Mucosa of descending colon (tissue), 3 donors: ENCODE measurements at regions not wholly inside any gene's neighbourhood (a gene's known extent, or its start where the extent isn't known, plus 50 kb on each side); places are given as distances from the start of the nearest gene placed in this dataset.

ENCODE experiments used
- ATAC-seq: fragments of 200-7000 bp; cut with Tn5 transposase; one replicate; pipeline ENCODE4 v1.9.1; 2020; ENCODE audit warnings: mild to moderate bottlenecking, moderate library complexity
- DNase-seq, 3 donors: peaks; one replicate each; pipeline ENCODE4 v3.0.0-alpha.2; 2020
- H3K36me3 ChIP-seq: fragments of 200-600 bp; one replicate; pipeline ENCODE4 v1.8.0; 2021; ENCODE audit warnings: low read depth, mild to moderate bottlenecking
- H3K4me1 ChIP-seq: fragments of 200-600 bp; one replicate; pipeline ENCODE4 v1.8.0; 2021; ENCODE audit warnings: low read depth, mild to moderate bottlenecking
- H3K4me3 ChIP-seq: fragments of 200-600 bp; one replicate; pipeline ENCODE4 v1.8.0; 2021; ENCODE audit warnings: mild to moderate bottlenecking
- H3K9me3 ChIP-seq: fragments of 200-600 bp; one replicate; pipeline ENCODE4 v1.8.0; 2021; ENCODE audit warnings: mild to moderate bottlenecking
- intact Hi-C, 2 donors: fragments of 100-400 bp; cut with DNase I in 1 of 2; cut with micrococcal nuclease in 1 of 2; formaldehyde crosslinking; loops; one replicate each; pipeline versions ENCODE4 v1.11.0 to v1.11.1; 2022; cut with DNase I, micrococcal nuclease
- TF ChIP-seq, protein P1 (sequence below): fragments of 200-600 bp; IDR thresholded peaks from one replicate; pipeline ENCODE4 v1.8.0; 2022; ENCODE audit warnings: antibody characterized with exemption, mild to moderate bottlenecking
- donor health status: DM: no; HTN: no; CAD: no; lungs with moderate emphysema.
- donor health status: DM: no; HTN: no; CAD: no.
- donor health status: DM: no; HTN: yes; CAD: no.

DNA sequence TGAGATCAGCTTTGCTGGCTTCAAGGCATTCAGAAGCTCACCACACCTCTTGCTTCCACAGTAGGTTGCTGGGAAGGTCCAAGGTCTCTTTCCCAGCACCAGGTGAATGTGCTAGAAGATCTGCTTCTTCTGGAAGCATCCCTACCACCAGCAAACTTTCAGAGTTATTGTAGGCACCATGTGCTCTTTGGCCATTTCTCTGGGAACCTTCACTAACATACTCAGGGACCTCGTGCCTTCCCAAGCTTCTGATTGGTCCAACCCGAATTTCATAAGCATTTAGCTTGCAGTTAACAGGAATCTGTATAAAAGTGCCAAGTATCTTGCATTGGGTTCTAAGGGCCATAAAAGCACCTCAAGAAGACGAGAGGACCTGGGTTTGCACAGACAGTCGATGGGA lies 86.5 kb upstream of the ARL4C start:
- Histone ChIP-seq H3K36me3 (no peaks in the 10 kb centered on the region), H3K4me1 (no peaks in the 10 kb centered on the region), H3K4me3 (no peak overlapping the region), H3K9me3 (no peaks in the 10 kb centered on the region)
- DNase-seq (no peak), ATAC-seq (no peak)
- TF ChIP-seq, protein P1, sequence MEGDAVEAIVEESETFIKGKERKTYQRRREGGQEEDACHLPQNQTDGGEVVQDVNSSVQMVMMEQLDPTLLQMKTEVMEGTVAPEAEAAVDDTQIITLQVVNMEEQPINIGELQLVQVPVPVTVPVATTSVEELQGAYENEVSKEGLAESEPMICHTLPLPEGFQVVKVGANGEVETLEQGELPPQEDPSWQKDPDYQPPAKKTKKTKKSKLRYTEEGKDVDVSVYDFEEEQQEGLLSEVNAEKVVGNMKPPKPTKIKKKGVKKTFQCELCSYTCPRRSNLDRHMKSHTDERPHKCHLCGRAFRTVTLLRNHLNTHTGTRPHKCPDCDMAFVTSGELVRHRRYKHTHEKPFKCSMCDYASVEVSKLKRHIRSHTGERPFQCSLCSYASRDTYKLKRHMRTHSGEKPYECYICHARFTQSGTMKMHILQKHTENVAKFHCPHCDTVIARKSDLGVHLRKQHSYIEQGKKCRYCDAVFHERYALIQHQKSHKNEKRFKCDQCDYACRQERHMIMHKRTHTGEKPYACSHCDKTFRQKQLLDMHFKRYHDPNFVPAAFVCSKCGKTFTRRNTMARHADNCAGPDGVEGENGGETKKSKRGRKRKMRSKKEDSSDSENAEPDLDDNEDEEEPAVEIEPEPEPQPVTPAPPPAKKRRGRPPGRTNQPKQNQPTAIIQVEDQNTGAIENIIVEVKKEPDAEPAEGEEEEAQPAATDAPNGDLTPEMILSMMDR = no peak
- intact Hi-C loops = no loop called here

DNA sequence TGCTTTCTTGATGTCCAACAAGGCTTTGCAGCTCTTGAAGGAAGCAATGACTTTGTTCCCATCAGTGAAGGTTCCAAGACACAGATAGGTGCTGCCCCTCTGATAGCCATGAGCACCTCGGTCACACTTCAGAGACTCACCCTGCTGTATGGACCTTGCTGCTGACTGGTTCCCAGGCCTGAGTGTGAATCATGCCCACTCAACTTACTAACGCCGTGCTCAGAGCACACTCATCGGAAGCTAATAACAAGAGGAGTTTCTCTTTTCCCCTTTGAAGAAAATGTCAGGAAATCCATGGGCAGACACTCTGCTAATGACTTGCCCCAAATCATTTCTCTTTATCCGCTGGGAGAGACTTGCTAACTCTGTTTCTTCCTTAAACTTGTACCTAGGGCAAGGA lies 83.8 kb upstream of the ARL4C start:
- Histone ChIP-seq H3K4me1 (no peaks in the 10 kb centered on the region), H3K4me3 (no peak overlapping the region), H3K36me3 (no peaks in the 10 kb centered on the region), H3K9me3 (no peaks in the 10 kb centered on the region)
- intact Hi-C loops = no loop called here
- TF ChIP-seq, protein P1 = no peak
- ATAC-seq (no peak), DNase-seq (no peak)

DNA sequence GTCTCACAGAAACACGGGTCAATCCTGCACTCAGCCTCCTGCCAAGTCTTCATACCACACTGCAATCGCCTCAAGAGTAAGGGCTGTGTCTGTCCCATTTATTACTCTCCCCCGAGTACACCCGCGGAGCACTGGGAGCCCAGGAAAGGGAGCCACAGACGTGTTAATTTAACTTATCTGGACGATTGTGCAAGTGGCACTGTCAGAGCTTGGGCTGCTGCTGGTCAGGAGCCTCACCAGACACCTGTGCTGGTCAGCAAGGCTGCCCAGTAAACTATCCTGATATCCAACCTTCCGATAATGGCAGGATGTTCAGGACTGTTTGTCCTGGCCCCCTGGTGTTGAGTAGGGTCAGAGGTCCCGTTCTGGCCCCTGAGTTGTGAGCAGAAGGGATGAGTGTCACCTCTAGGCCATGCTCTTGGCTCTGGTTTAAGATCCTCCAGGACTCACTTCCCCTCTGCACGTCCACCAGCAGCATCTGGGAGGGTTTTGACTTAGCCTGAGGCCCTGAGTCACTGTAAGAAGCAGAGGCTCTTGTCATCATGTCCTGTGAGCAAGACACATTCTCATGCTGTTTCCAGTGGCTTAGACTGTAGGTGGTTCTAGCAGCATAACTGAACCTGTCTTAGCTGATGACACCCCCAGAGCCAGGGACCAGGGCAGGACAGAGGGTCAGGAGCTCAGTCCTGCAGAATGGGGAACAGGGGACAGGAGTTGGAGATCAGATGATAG lies 82.5 kb upstream of the ARL4C start:
- intact Hi-C loops = no loop called here
- no peak for ATAC-seq

DNA sequence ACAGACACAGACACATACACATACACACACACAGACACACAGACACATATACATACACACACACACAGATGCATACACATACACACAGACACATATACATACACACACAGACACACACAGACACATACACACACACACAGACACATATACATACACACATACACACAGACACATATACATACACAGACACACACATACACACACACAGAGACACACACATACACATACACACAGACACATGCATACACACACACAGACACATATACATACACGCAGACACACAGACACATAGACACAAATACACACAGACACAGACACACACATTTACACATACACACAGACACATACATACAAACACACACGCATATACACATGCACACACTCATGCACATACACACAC lies 81.5 kb upstream of the ARL4C start:
- no peaks in the 10 kb centered on the region for H3K36me3 ChIP-seq
- TF ChIP-seq, protein P1 = no peak

More for the DNA sequence above, 82.5 kb upstream of the ARL4C start:
- Histone ChIP-seq H3K9me3 (no peaks in the 10 kb centered on the region), H3K4me3 (no peak overlapping the region), H3K4me1 (no peaks in the 10 kb centered on the region), H3K36me3 (no peaks in the 10 kb centered on the region)
- TF ChIP-seq, protein P1 = no peak
- no peak for DNase-seq

GRCh38 chr2:234577191-234577590 lies 80.3 kb upstream of the ARL4C start:
- no peak overlapping the region for H3K4me3 ChIP-seq
- TF ChIP-seq, protein P1 = no peak
- no peak for ATAC-seq
- H3K4me1 ChIP-seq = no peaks in the 10 kb centered on the region
- no peaks in the 10 kb centered on the region for H3K9me3 ChIP-seq
- intact Hi-C loops = no loop called here
- DNase-seq = no peak
- H3K36me3 ChIP-seq = no peaks in the 10 kb centered on the region

More for the DNA sequence above, 81.5 kb upstream of the ARL4C start:
- H3K4me1 ChIP-seq = no peaks in the 10 kb centered on the region
- intact Hi-C loops = no loop called here
- ATAC-seq (no peak), DNase-seq (no peak)
- H3K4me3 ChIP-seq = no peak overlapping the region
- no peaks in the 10 kb centered on the region for H3K9me3 ChIP-seq
